ENCODE measurements at regions not wholly inside any gene's neighbourhood (a gene's known extent, or its start where the extent isn't known, plus 50 kb on each side); places are given as distances from the start of the nearest gene placed in this dataset.
"Not testable (repeated sequence)": the region's sequence is repeated elsewhere in the genome, so short reads cannot be mapped to it uniquely, and the experiment has no call there.

GRCh38 chr7:51374936-51375335 lies 58.3 kb upstream of the COBL start:
- TF ChIP-seq CTCF (IDR thresholded peaks at IDR 0.05; ENCODE audit: low read depth, low read length): no peak
- no peak overlapping the region for H3K4me3 ChIP-seq (ENCODE audit: low read depth, low read length)

GRCh38 chr7:51373607-51374006 lies 57.0 kb upstream of the COBL start:
- not testable (repeated sequence) for H3K4me3 ChIP-seq (ENCODE audit: low read depth, low read length)

GRCh38 chr7:51369746-51370145 lies 53.1 kb upstream of the COBL start:
- H3K4me3 ChIP-seq (ENCODE audit: low read depth, low read length): no peak overlapping the region
- no peak for TF ChIP-seq CTCF (IDR thresholded peaks at IDR 0.05; ENCODE audit: low read depth, low read length)

DNA sequence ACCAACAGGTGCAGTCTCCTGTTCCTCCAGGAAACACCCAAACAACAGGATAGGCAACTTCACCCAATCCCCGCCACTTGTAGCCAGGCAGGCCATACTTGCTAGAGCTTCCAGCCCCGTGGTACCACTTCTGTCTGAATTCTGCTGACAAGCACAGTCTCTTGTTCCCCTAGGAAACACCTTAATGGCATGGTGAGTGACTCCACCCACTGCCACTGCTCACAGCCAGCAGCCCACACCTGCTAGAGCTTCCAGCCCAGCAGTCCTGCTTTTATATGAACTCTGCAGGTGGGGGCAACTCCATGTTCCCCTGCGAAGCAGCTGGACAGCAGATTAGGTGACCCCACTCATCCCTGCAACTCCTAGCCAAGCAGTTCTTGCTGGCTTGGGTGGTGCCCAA lies 52.6 kb upstream of the COBL start:
- H3K4me3 ChIP-seq (ENCODE audit: low read depth, low read length): not testable (repeated sequence)

GRCh38 chr7:51368334-51368733 lies 51.7 kb upstream of the COBL start:
- no peak overlapping the region for H3K4me3 ChIP-seq (ENCODE audit: low read depth, low read length)
- TF ChIP-seq CTCF (IDR thresholded peaks at IDR 0.05; ENCODE audit: low read depth, low read length): no peak

DNA sequence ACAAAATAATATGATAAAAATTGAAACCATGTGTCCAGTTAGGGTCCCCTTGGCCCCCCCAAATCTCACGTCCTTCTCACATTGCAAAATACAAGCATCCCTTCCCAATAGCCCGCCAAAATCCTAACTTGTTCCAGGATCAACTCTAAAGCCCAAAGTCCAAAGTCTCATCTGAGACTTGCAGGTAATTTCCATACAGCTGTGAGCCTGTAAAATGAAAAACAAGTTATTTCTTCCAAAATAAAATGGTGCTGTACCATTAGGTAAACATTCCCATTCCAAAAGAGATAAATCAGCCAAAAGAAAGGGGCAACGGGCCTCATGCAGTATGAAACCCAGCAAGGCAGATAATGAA lies 51.0 kb upstream of the COBL start:
- TF ChIP-seq CTCF (IDR thresholded peaks at IDR 0.05; ENCODE audit: low read depth, low read length): no peak

DNA sequence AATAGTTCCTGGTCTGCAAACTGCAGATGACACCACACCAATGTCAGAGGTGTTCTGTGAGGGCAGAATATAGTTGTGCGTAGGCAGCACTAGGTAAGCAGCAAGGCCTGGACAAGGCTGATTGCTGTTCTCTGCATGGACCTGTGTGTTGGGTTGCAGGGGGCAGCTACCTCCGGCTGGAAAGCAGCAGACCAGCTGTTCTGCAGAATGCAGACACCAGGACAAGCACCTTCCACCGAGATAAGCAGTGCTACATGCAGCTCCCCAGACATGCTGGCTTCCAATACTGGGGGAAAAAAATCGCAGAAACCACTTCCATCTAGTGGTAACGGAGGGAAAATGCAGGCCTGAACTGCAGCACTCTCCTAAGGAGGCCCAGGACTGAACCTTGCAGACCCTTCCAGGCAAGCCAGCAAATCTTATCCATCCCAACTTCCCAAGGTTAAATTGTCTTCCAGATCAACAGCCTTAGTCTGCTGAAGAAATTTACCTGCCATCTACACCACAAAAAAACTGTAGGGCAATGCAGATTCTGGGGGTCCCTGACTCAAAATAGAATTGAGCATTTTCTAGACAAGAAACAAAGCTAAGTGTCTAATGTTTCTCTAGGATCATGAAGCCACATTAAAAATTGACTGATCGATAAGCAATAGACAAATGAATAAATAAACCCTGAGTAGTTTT lies 50.5 kb upstream of the COBL start:
- H3K4me3 ChIP-seq (ENCODE audit: low read depth, low read length): no peak overlapping the region
- no peak for TF ChIP-seq CTCF (IDR thresholded peaks at IDR 0.05; ENCODE audit: low read depth, low read length)

More for the DNA sequence above, 51.0 kb upstream of the COBL start:
- H3K4me3 ChIP-seq (ENCODE audit: low read depth, low read length): no peak overlapping the region
